ENCODE measurements at regions not wholly inside any gene's neighbourhood (a gene's known extent, or its start where the extent isn't known, plus 50 kb on each side); places are given as distances from the start of the nearest gene placed in this dataset.

- H3K27ac ChIP-seq (replicated peaks), result no peak overlapping the region
- TF ChIP-seq, protein P1, sequence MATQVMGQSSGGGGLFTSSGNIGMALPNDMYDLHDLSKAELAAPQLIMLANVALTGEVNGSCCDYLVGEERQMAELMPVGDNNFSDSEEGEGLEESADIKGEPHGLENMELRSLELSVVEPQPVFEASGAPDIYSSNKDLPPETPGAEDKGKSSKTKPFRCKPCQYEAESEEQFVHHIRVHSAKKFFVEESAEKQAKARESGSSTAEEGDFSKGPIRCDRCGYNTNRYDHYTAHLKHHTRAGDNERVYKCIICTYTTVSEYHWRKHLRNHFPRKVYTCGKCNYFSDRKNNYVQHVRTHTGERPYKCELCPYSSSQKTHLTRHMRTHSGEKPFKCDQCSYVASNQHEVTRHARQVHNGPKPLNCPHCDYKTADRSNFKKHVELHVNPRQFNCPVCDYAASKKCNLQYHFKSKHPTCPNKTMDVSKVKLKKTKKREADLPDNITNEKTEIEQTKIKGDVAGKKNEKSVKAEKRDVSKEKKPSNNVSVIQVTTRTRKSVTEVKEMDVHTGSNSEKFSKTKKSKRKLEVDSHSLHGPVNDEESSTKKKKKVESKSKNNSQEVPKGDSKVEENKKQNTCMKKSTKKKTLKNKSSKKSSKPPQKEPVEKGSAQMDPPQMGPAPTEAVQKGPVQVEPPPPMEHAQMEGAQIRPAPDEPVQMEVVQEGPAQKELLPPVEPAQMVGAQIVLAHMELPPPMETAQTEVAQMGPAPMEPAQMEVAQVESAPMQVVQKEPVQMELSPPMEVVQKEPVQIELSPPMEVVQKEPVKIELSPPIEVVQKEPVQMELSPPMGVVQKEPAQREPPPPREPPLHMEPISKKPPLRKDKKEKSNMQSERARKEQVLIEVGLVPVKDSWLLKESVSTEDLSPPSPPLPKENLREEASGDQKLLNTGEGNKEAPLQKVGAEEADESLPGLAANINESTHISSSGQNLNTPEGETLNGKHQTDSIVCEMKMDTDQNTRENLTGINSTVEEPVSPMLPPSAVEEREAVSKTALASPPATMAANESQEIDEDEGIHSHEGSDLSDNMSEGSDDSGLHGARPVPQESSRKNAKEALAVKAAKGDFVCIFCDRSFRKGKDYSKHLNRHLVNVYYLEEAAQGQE (IDR thresholded peaks at IDR 0.05; ENCODE audit: insufficient replicate concordance, low read depth), result no peak
Observed at GRCh38 chr15:94704946-94705345, 473.6 kb downstream of the MCTP2 start.

DNA sequence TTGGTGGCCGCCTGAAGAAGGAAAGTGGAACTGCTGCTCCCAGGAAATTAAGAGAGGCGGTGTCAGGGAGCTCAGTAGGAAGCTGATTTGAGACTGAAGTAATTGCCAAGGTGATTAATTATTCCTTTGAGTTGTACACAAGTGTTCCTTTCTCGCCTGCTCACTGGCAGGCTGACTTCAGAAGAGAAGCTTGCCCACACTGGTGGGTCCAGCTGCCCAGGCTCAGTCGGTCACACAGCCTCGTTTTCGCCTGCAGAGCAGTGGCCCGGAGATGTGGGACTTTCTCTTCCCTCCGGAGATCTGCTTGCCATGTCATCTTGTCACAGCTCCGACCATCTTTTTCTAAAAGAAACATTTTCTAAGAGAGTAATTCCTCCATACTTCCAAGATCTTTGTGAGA lies 478.0 kb downstream of the MCTP2 start:
- Histone ChIP-seq H3K27me3 (ENCODE audit: insufficient read depth, poor library complexity, severe bottlenecking) (no peaks in the 10 kb centered on the region), H3K27ac (replicated peaks) (no peak overlapping the region), H3K4me3 (replicated peaks; ENCODE audit: insufficient read depth, low read length) (no peak overlapping the region)
- no peak for DNase-seq (ENCODE audit: low read depth in 1 of 2, low spot score in 1 of 2)
- TF ChIP-seq, protein P2, sequence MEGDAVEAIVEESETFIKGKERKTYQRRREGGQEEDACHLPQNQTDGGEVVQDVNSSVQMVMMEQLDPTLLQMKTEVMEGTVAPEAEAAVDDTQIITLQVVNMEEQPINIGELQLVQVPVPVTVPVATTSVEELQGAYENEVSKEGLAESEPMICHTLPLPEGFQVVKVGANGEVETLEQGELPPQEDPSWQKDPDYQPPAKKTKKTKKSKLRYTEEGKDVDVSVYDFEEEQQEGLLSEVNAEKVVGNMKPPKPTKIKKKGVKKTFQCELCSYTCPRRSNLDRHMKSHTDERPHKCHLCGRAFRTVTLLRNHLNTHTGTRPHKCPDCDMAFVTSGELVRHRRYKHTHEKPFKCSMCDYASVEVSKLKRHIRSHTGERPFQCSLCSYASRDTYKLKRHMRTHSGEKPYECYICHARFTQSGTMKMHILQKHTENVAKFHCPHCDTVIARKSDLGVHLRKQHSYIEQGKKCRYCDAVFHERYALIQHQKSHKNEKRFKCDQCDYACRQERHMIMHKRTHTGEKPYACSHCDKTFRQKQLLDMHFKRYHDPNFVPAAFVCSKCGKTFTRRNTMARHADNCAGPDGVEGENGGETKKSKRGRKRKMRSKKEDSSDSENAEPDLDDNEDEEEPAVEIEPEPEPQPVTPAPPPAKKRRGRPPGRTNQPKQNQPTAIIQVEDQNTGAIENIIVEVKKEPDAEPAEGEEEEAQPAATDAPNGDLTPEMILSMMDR (IDR thresholded peaks at IDR 0.05; ENCODE audit: insufficient read depth, low read length), result no peak
- TF ChIP-seq SPI1 (IDR thresholded peaks at IDR 0.05; ENCODE audit: borderline replicate concordance, low read depth) (no peak), POLR2AphosphoS5 (IDR thresholded peaks at IDR 0.05; ENCODE audit: low read depth) (no peak), GABPA (IDR thresholded peaks at IDR 0.05; ENCODE audit: low read depth) (no peak)
- TF ChIP-seq, protein P1 (IDR thresholded peaks at IDR 0.05; ENCODE audit: insufficient replicate concordance, low read depth), result no peak

More at GRCh38 chr15:94704946-94705345, 473.6 kb downstream of the MCTP2 start:
- H3K4me3 ChIP-seq (replicated peaks; ENCODE audit: insufficient read depth, low read length), result no peak overlapping the region
- H3K27me3 ChIP-seq (ENCODE audit: insufficient read depth, poor library complexity, severe bottlenecking), result no peaks in the 10 kb centered on the region
- DNase-seq (ENCODE audit: low read depth in 1 of 2, low spot score in 1 of 2), result no peak

- no peak overlapping the region for H3K27ac ChIP-seq (replicated peaks)
- peaks cover 3% of the 10 kb centered on the region for H3K27me3 ChIP-seq (ENCODE audit: insufficient read depth, poor library complexity, severe bottlenecking)
- TF ChIP-seq, protein P1 (IDR thresholded peaks at IDR 0.05; ENCODE audit: insufficient replicate concordance, low read depth), result no peak
- TF ChIP-seq, protein P2 (IDR thresholded peaks at IDR 0.05; ENCODE audit: insufficient read depth, low read length), result no peak
- no peak overlapping the region for H3K4me3 ChIP-seq (replicated peaks; ENCODE audit: insufficient read depth, low read length)
- DNase-seq (ENCODE audit: low read depth in 1 of 2, low spot score in 1 of 2), result no peak
Observed at GRCh38 chr15:94722024-94722636, 490.8 kb downstream of the MCTP2 start.

GRCh38 chr15:94723801-94724200 lies 492.4 kb downstream of the MCTP2 start:
- peaks cover 3% of the 10 kb centered on the region for H3K27me3 ChIP-seq (ENCODE audit: insufficient read depth, poor library complexity, severe bottlenecking)
- TF ChIP-seq POLR2AphosphoS5 (IDR thresholded peaks at IDR 0.05; ENCODE audit: low read depth), result no peak
- TF ChIP-seq SPI1 (IDR thresholded peaks at IDR 0.05; ENCODE audit: borderline replicate concordance, low read depth), result no peak
- TF ChIP-seq, protein P1 (IDR thresholded peaks at IDR 0.05; ENCODE audit: insufficient replicate concordance, low read depth), result no peak
- TF ChIP-seq GABPA (IDR thresholded peaks at IDR 0.05; ENCODE audit: low read depth), result no peak
- TF ChIP-seq, protein P2 (IDR thresholded peaks at IDR 0.05; ENCODE audit: insufficient read depth, low read length), result no peak
- no peak overlapping the region for H3K4me3 ChIP-seq (replicated peaks; ENCODE audit: insufficient read depth, low read length)
- no peak overlapping the region for H3K27ac ChIP-seq (replicated peaks)
- DNase-seq (ENCODE audit: low read depth in 1 of 2, low spot score in 1 of 2), result no peak
